NCI-H1092 treated with DMSO at 0.1 percent for 48 hours (cell line): ENCODE measurements at regions not wholly inside any gene's neighbourhood (a gene's known extent, or its start where the extent isn't known, plus 50 kb on each side); places are given as distances from the start of the nearest gene placed in this dataset.
"Not testable (repeated sequence)": the region's sequence is repeated elsewhere in the genome, so short reads cannot be mapped to it uniquely, and the experiment has no call there.

Experiments used
- DNase-seq: peaks from one replicate; lab custom pipeline; 2025; lab: John Stamatoyannopoulos, UW

- no peak for DNase-seq
Measured at GRCh38 chr2:118791483-118791882, 56.0 kb downstream of the EN1 start.

GRCh38 chr2:118786746-118787145, 60.7 kb downstream of the EN1 start:
- DNase-seq: no peak

GRCh38 chr2:118784860-118785259, 62.6 kb downstream of the EN1 start:
- DNase-seq: no peak

- no peak for DNase-seq
Measured at GRCh38 chr2:118779362-118779761, 68.1 kb downstream of the EN1 start.

GRCh38 chr2:118774458-118775133, 72.9 kb downstream of the EN1 start:
- DNase-seq: no peak

DNA sequence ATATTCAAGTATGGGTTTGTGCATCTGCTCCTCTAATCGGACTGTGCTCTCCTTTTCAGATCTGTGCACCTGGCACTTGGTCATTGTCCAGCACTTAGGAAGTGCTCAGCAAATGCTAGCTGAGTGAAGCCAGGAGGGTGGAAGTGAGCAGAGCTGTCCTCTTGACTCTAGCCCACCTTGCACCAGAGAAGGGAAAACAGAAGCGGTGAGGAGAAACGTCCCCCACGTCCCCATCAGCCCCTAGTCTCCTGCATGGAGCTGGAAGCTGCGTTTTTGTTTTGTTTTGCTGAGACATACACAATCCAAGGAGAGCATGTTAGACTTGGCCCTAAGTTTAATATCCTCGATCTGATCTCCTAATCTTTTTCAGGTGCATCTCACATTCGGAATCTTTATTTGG, 73.6 kb downstream of the EN1 start:
- DNase-seq: no peak

DNA sequence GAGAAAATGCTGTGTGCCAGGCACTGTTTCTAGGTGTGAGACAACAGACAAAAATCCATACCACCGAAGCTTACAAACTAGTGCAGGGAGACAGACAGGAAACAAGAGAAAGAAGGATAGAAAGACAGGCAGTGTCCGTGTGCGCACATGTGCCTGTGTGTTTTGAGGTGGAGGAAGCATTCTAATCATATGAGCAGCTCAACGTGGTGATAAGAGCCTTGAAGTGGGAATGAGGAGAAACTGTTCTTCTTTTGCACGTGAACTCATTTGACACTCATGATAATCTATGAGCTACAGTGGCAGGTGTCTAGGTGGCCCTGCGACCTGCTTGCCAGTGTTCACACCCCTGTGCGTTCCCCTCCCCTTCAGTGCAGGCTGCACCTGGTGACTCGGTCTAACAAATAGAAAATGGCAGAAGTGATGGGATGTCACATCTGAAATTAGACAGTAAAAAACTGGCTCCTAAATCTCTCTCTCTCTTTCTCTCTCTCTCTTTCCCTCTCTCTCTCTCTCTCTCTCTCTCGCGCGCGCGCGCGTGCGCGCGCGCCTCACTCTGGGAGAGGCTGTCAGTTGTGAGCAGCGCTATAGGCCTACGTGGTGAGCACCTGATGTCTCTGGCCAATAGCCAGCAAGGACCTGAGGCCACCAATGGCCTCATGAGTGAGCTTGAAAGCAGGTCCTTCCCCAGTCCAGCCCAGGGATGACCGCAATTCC, 74.8 kb downstream of the EN1 start:
- no peak for DNase-seq

GRCh38 chr2:118769707-118770400, 77.6 kb downstream of the EN1 start:
- no peak for DNase-seq

DNA sequence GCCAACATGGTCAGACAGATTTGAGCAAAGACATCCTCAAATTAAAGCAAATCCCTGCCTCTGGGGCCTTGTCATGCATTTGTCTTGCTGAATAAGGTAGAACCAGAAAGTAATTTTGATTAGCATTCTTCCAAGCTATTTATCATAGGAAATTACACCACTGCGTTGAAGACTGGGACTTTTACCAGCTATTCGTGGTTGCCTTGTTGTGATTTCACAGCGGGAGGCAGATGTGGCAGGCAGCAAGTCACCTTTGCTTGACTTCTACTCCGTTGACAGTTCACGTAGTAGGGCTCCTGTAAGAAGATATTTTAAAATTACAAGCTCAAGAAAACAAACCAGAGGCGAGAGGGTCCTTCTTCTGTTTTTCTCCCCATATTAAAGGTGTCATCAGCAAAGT, 80.6 kb downstream of the EN1 start:
- no peak for DNase-seq

- no peak for DNase-seq
Measured at GRCh38 chr2:118764855-118765254, 82.6 kb downstream of the EN1 start.

- DNase-seq: no peak
Measured at GRCh38 chr2:118763797-118764196, 83.7 kb downstream of the EN1 start.

- no peak for DNase-seq
Measured at GRCh38 chr2:118762290-118762689, 85.2 kb downstream of the EN1 start.

- no peak for DNase-seq
Measured at GRCh38 chr2:118761771-118762170, 85.7 kb downstream of the EN1 start.

GRCh38 chr2:118755901-118756300, 91.5 kb downstream of the EN1 start:
- DNase-seq: no peak

DNA sequence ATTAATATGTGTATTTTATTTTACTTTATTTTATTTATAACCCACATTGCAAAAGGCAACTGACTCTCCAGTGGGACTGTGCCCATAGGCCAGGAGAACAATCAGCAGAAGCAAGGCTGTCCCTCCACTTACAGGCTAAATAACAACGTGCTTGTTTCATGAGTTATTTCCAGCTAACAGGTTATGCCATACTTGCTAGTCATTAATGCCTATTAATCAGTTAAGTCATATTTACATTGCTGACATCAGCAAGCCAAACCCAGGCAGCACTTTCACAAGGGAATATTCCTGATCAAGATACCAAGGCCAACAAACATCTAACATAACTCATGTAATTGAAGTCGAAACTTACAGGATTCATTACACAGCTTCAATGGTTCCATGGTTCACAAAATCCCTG, 92.1 kb downstream of the EN1 start:
- DNase-seq: no peak

- no peak for DNase-seq
Measured at GRCh38 chr2:118752762-118753429, 94.6 kb downstream of the EN1 start.

DNA sequence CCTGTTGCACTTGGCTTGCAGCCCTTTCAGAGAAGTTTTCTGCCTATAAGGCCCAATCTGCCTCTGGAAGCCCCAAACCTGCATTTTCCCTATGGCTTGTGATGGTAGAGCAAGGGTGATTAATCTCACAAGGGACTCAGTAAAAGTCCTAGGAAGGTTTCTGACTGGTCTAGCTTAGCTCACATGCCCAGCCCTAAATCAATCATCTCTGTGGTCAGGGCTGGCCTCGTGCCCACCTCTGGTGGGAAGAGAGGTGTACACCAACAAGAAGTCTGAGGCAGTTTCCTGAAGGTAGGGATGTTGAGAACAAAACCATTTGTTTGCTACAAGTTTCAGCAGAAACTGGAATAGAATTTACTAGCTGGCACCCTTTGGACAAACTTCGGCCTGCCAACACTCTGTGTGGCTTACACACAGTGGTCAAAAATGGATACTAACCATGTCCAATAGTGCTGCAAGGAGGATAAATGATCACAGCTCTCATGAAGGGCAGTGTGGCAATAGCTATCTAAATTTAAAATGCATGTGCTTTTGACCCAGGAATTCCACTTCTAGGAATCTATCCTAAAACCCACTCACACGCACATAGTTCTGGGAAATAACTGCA, 96.4 kb downstream of the EN1 start:
- no peak for DNase-seq

DNA sequence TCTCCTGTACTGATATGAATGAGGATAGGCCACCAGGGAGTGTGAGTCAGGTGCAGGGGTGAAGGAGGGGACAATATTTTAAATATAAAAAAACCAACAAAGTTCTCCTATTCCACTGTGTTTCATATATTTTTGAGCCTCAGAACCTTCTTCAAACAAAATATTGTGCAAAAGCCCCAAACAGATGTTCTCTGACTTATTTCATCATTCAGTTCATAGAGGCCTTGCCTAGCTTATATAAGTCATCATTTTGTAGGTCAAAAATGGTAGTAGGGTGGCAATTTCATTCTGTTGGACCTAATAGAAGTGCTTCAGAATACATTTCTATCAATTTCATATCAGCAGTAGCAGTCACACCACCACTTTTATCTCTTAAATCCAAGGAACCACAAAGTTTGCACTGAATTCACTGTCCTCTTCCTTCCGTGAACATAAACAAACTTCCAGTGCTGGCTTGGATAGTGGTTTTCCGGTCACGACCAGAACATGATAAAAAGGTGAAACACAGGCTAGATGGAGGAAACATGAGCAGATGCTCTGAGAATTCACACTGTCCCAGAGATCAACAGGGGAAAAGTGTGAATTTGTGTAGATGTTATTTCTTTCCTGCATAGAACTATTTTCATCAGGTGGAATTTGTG, 99.1 kb downstream of the EN1 start:
- DNase-seq: no peak

DNA sequence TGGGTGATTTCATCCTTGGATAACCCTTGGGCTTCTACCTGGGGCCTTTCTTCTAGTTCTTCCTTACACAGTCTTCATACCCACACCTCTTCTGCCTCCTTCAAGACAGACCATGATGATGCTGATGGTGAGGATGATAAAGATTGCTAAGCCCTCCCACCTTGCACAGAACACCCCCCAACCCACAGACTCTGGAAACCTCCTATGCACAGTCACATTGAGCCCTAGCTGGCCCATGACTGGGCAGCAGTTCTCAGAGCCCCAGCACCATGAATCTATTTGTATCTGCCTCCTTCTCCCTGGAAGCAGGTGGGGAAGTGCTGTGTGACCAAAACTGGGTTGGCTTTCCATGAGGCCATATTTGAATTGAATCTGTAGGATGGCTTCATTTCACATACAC, 99.8 kb downstream of the EN1 start:
- no peak for DNase-seq

DNA sequence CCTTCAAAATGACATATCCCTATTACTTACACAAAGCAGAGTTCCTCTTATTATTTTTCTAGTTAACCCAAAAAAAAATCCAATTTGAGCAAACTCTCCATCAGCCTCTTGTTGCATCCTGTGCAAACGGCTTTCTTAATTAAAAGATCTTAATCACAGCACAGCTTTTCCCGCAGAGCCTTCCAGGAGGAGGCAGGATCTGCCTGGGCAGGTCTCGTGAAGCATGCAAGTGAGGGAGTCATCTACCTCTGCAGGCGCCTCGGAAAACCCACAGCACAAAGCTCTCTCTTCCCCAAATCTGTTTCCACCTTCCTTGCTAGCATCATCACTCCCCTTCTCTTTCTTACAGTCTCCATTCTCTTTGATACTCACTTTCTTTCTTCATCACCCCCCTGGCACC, 100.4 kb downstream of the EN1 start:
- no peak for DNase-seq

DNA sequence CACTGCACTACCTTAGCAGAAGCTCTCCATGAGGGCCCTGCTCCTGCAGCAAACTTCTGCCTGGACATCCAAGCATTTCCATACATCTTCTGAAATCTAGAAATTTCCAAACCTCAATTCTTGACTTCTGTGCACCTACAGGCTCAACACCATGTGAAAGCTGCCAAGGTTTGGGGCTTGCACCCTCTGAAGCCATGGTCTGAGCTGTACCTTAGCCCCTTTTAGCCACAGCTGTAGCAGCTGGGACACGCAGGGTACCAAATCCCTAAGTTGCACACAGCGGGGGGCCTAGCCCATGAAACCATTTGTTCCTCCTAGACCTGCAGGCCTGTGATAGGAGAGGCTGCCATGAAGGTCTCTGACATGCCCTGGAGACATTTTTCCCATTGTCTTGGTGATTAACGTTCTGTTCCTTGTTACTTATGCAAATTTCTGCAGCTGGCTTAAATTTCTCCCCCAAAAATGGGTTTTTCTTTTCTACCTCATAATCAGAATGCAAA, 102.7 kb downstream of the EN1 start:
- not testable (repeated sequence) for DNase-seq
